Loucy (cell line): ENCODE measurements at regions not wholly inside any gene's neighbourhood (a gene's known extent, or its start where the extent isn't known, plus 50 kb on each side); places are given as distances from the start of the nearest gene placed in this dataset.

Experiments used
- H2AFZ ChIP-seq: fragments of 200-600 bp; sonication (generic); 2 replicates; pipeline ENCODE4 v1.6.0; 2016; ENCODE audit warnings: antibody characterized with exemption, mild to moderate bottlenecking, low read length, moderate library complexity
- H3F3A ChIP-seq: fragments of 200-600 bp; 2 replicates; pipeline ENCODE4 v1.6.0; 2016; ENCODE audit warnings: antibody characterized with exemption, low read depth, mild to moderate bottlenecking
- H3K27me3 ChIP-seq: fragments of 200-600 bp; sonication (generic); 2 replicates; pipeline ENCODE4 v1.6.1; 2014; ENCODE audit warnings: low read length, mild to moderate bottlenecking; ENCODE audit not compliant: insufficient read depth, poor library complexity, severe bottlenecking
- H3K36me3 ChIP-seq: fragments of 200-600 bp; sonication (generic); 2 replicates; pipeline ENCODE4 v1.6.1; 2016; ENCODE audit warnings: low read length; ENCODE audit not compliant: insufficient read depth
- H3K4me1 ChIP-seq: fragments of 200-600 bp; sonication (generic); 2 replicates; pipeline ENCODE4 v1.5.1; 2014; ENCODE audit warnings: low read length, mild to moderate bottlenecking; ENCODE audit not compliant: insufficient read depth, poor library complexity, severe bottlenecking
- H3K4me2 ChIP-seq: fragments of 200-600 bp; sonication (generic); 2 replicates; pipeline ENCODE4 v1.6.0; 2014; ENCODE audit warnings: antibody characterized with exemption, low read length, low read depth, mild to moderate bottlenecking; ENCODE audit not compliant: poor library complexity, severe bottlenecking
- H3K4me3 ChIP-seq: fragments of 200-600 bp; sonication (generic); 2 replicates; pipeline ENCODE4 v1.5.1; 2014; ENCODE audit warnings: low read length, mild to moderate bottlenecking, mixed read lengths; ENCODE audit not compliant: poor library complexity, severe bottlenecking
- H3K79me2 ChIP-seq: fragments of 200-600 bp; sonication (generic); 2 replicates; pipeline ENCODE4 v1.6.1; 2014; ENCODE audit warnings: low read length; ENCODE audit not compliant: insufficient read depth
- H3K9ac ChIP-seq: fragments of 200-600 bp; sonication (generic); 2 replicates; pipeline ENCODE4 v1.6.0; 2014; ENCODE audit warnings: mild to moderate bottlenecking, low read depth, low read length, moderate library complexity; ENCODE audit not compliant: poor library complexity, severe bottlenecking
- H3K9me2 ChIP-seq: fragments of 200-600 bp; sonication (generic); replicated peaks from 2 replicates; pipeline ENCODE4 v1.6.1; 2016; ENCODE audit warnings: low read depth, low read length, mixed read lengths
- H3K9me3 ChIP-seq: fragments of 200-600 bp; sonication (generic); 2 replicates; pipeline ENCODE4 v1.6.1; 2014; ENCODE audit warnings: mild to moderate bottlenecking, antibody characterized with exemption, low read length, low read depth; ENCODE audit not compliant: insufficient read depth
- H4K20me1 ChIP-seq: fragments of 200-600 bp; sonication (generic); 2 replicates; pipeline ENCODE4 v1.6.0; 2014; ENCODE audit warnings: antibody characterized with exemption, low read length, mild to moderate bottlenecking; ENCODE audit not compliant: insufficient read depth, poor library complexity, severe bottlenecking
- CTCF ChIP-seq: fragments of 200-600 bp; sonication (generic); conservative IDR thresholded peaks from 2 replicates; pipeline ENCODE4 v1.5.1; 2014; ENCODE audit warnings: mild to moderate bottlenecking, antibody characterized with exemption, low read length
- EZH2phosphoT487 ChIP-seq: fragments of 200-600 bp; IDR thresholded peaks from 2 replicates; pipeline ENCODE4 v1.6.1; 2018; ENCODE audit warnings: antibody characterized with exemption, mild to moderate bottlenecking, moderate library complexity, borderline replicate concordance

- H4K20me1 ChIP-seq, result no peaks in the 10 kb centered on the region
- no peaks in the 10 kb centered on the region for H3K27me3 ChIP-seq
- H3K79me2 ChIP-seq, result no peaks in the 10 kb centered on the region
- no peaks in the 10 kb centered on the region for H3K36me3 ChIP-seq
- no peak overlapping the region for H3K9ac ChIP-seq
- no peaks in the 10 kb centered on the region for H3F3A ChIP-seq
- H3K4me3 ChIP-seq, result no peak overlapping the region
- H2AFZ ChIP-seq, result no peak overlapping the region
- no peaks in the 10 kb centered on the region for H3K9me3 ChIP-seq
- no peaks in the 10 kb centered on the region for H3K9me2 ChIP-seq
- H3K4me1 ChIP-seq, result no peaks in the 10 kb centered on the region
- no peak for TF ChIP-seq CTCF
- TF ChIP-seq EZH2phosphoT487, result no peak
- H3K4me2 ChIP-seq, result no peak overlapping the region
Observed at GRCh38 chr12:76255281-76255680, 92.9 kb downstream of the BBS10 start.

GRCh38 chr12:76252031-76252430 is 96.2 kb downstream of the BBS10 start:
- Histone ChIP-seq H3F3A (no peaks in the 10 kb centered on the region), H3K79me2 (no peaks in the 10 kb centered on the region), H3K9ac (no peak overlapping the region), H2AFZ (no peak overlapping the region), H3K36me3 (no peaks in the 10 kb centered on the region), H3K27me3 (no peaks in the 10 kb centered on the region), H4K20me1 (no peaks in the 10 kb centered on the region), H3K4me3 (no peak overlapping the region), H3K9me3 (no peaks in the 10 kb centered on the region), H3K4me1 (no peaks in the 10 kb centered on the region), H3K9me2 (no peaks in the 10 kb centered on the region), H3K4me2 (no peak overlapping the region)
- TF ChIP-seq CTCF, result no peak
- TF ChIP-seq EZH2phosphoT487, result no peak

GRCh38 chr12:76250256-76250655 is 98.0 kb downstream of the BBS10 start:
- Histone ChIP-seq H3K79me2 (no peaks in the 10 kb centered on the region), H4K20me1 (no peaks in the 10 kb centered on the region), H3K4me3 (no peak overlapping the region), H3F3A (no peaks in the 10 kb centered on the region), H3K4me2 (no peak overlapping the region), H3K27me3 (no peaks in the 10 kb centered on the region), H3K9me2 (no peaks in the 10 kb centered on the region), H3K4me1 (no peaks in the 10 kb centered on the region), H3K9ac (no peak overlapping the region), H3K9me3 (no peaks in the 10 kb centered on the region), H3K36me3 (no peaks in the 10 kb centered on the region), H2AFZ (no peak overlapping the region)
- no peak for TF ChIP-seq CTCF
- no peak for TF ChIP-seq EZH2phosphoT487
